GM12865 (cell line): ENCODE measurements at regions not wholly inside any gene's neighbourhood (a gene's known extent, or its start where the extent isn't known, plus 50 kb on each side); places are given as distances from the start of the nearest gene placed in this dataset.

ENCODE experiments used
- DNase-seq: peaks from one replicate; pipeline ENCODE4 v3.0.0; 2010; ENCODE audit warnings: low read depth
- H3K4me3 ChIP-seq: 2 replicates; pipeline ENCODE4 v1.5.1; 2011; ENCODE audit warnings: mild to moderate bottlenecking, low read depth, low read length, control low read depth
- CTCF ChIP-seq: IDR thresholded peaks from 2 replicates; pipeline ENCODE4 v1.5.1; 2011; ENCODE audit warnings: low read length, control low read depth, low read depth, inconsistent platforms; ENCODE audit not compliant: insufficient read depth; ENCODE audit errors: missing control alignments

- H3K4me3 ChIP-seq: no peak overlapping the region
- TF ChIP-seq CTCF: no peak
- DNase-seq: no peak
These were observed 436.2 kb downstream of the CCDC91 start for GRCh38 chr12:28626504-28626903.

- no peak for DNase-seq
- H3K4me3 ChIP-seq: no peak overlapping the region
- TF ChIP-seq CTCF: no peak
These were observed 439.4 kb downstream of the CCDC91 start for GRCh38 chr12:28629691-28630090.

DNA sequence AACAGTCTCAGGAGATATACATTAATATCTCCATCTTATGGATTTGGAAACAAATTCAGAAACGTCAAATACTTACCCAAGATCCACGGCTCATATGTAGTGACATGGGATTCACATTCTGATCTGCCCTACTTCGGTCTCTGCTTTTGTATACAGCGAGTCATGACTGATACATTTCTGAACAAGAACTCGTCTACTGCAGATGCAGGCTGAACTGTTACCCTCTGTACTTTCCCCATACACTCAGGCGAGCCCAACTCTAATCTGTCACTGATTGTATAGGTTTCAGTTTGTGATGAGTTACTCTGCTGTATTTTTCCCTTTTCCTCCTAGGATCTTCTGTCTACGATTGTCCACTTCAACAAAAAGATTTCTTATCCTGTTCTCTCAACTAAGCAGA, 441.6 kb downstream of the CCDC91 start:
- H3K4me3 ChIP-seq: no peak overlapping the region
- no peak for TF ChIP-seq CTCF
- no peak for DNase-seq

- DNase-seq: no peak
- no peak for TF ChIP-seq CTCF
- H3K4me3 ChIP-seq: no peak overlapping the region
These were observed 450.3 kb downstream of the CCDC91 start for GRCh38 chr12:28640519-28640918.

- H3K4me3 ChIP-seq: no peak overlapping the region
- TF ChIP-seq CTCF: no peak
- no peak for DNase-seq
These were observed 455.2 kb downstream of the CCDC91 start for GRCh38 chr12:28645436-28645835.

- no peak for TF ChIP-seq CTCF
- no peak overlapping the region for H3K4me3 ChIP-seq
- no peak for DNase-seq
These were observed 455.6 kb downstream of the CCDC91 start for GRCh38 chr12:28645891-28646290.

DNA sequence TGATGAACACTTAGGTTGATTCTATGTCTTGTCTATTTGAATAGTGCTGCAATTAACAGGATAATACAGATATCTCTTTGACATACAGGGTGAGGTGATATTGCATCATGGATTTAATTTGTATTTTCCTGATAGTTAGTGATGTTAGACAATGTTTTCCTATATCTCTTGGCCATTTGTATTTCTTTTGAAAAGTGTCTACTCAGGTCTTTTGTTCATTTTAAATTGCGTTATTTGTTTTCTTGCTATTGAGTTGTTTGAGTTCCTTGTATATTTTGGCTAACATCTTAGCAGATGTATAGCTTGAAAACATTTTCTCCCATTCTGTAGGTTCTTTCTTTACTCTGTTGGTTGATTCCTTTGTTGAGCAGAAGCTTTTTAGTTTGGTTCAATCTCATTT, 460.6 kb downstream of the CCDC91 start:
- TF ChIP-seq CTCF: no peak
- no peak for DNase-seq
- no peak overlapping the region for H3K4me3 ChIP-seq
